GM18909 (cell line): ENCODE measurements at regions not wholly inside any gene's neighbourhood (a gene's known extent, or its start where the extent isn't known, plus 50 kb on each side); places are given as distances from the start of the nearest gene placed in this dataset.
A peak's percentile ranks its signal among the peaks of the same experiment; 100 is the strongest.
"Not testable (repeated sequence)": the region's sequence is repeated elsewhere in the genome, so short reads cannot be mapped to it uniquely, and the experiment has no call there.

Experiments used
- ATAC-seq: cut with Tn5 transposase; IDR thresholded peaks from one replicate; pipeline ENCODE4 v1.9.1; 2021; ENCODE audit warnings: mild to moderate bottlenecking; ENCODE audit not compliant: unreplicated experiment, poor library complexity

- ATAC-seq, result no peak
Observed at GRCh38 chr12:11976005-11976404, 94.7 kb upstream of the BCL2L14 start.

GRCh38 chr12:11978726-11979384, 91.9 kb upstream of the BCL2L14 start:
- ATAC-seq, result no peak

- ATAC-seq, result no peak
Observed at GRCh38 chr12:11980115-11980514, 90.6 kb upstream of the BCL2L14 start.

- ATAC-seq, result peak; percentile 85
Observed at GRCh38 chr12:11981121-11981733, 89.5 kb upstream of the BCL2L14 start.

- no peak for ATAC-seq
Observed at GRCh38 chr12:11984417-11984816, 86.3 kb upstream of the BCL2L14 start.

- ATAC-seq, result no peak
Observed at GRCh38 chr12:11986165-11986564, 84.6 kb upstream of the BCL2L14 start.

GRCh38 chr12:11987901-11988300, 82.8 kb upstream of the BCL2L14 start:
- no peak for ATAC-seq

- ATAC-seq, result no peak
Observed at GRCh38 chr12:11991604-11992003, 79.1 kb upstream of the BCL2L14 start.

- ATAC-seq, result no peak
Observed at GRCh38 chr12:11992515-11992914, 78.2 kb upstream of the BCL2L14 start.

GRCh38 chr12:11998307-11998943, 72.3 kb upstream of the BCL2L14 start:
- ATAC-seq, result not testable (repeated sequence)

GRCh38 chr12:11998944-11999315, 71.8 kb upstream of the BCL2L14 start:
- ATAC-seq, result no peak

- no peak for ATAC-seq
Observed at GRCh38 chr12:12003609-12004008, 67.1 kb upstream of the BCL2L14 start.

- no peak for ATAC-seq
Observed at GRCh38 chr12:12004524-12004923, 66.2 kb upstream of the BCL2L14 start.

- no peak for ATAC-seq
Observed at GRCh38 chr12:12007001-12007712, 63.6 kb upstream of the BCL2L14 start.

- ATAC-seq, result no peak
Observed at GRCh38 chr12:12007713-12008231, 63.0 kb upstream of the BCL2L14 start.

GRCh38 chr12:12008232-12008850, 62.4 kb upstream of the BCL2L14 start:
- no peak for ATAC-seq

GRCh38 chr12:12008931-12009611, 61.7 kb upstream of the BCL2L14 start:
- peak; percentile 62 for ATAC-seq

GRCh38 chr12:12009749-12010276, 60.9 kb upstream of the BCL2L14 start:
- ATAC-seq, result not testable (repeated sequence)

- ATAC-seq, result peak; percentile 47
Observed at GRCh38 chr12:12010277-12011039, 60.3 kb upstream of the BCL2L14 start.
